NCI-H1930 (cell line): ENCODE measurements at regions not wholly inside any gene's neighbourhood (a gene's known extent, or its start where the extent isn't known, plus 50 kb on each side); places are given as distances from the start of the nearest gene placed in this dataset.

ENCODE experiments used
- DNase-seq, 2 experiments: peaks; one replicate each; lab custom pipeline; 2025; lab: John Stamatoyannopoulos, UW

GRCh38 chr1:98034505-98034904 lies 113.7 kb upstream of the DPYD start:
- no peak for DNase-seq

DNA sequence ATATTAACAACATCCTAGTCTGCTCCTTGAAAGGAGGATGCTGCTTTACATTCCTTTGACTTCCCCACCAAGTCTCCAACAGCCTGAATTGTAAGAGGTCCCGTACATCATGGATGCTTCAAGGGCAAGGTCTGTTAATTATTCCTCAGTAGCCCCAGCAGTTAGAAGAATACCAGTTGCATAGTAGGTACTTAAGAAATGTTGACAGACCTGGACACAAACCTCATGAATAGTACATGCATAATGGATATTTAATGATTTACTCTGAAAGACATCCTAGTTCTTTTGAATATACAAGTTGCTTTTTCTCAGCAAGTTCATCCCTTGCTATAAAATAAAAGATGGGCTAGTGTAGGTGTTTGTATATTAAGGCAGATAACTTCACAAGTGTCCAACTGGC lies 112.1 kb upstream of the DPYD start:
- DNase-seq = no peak

GRCh38 chr1:98030976-98031375 lies 110.1 kb upstream of the DPYD start:
- no peak for DNase-seq

DNA sequence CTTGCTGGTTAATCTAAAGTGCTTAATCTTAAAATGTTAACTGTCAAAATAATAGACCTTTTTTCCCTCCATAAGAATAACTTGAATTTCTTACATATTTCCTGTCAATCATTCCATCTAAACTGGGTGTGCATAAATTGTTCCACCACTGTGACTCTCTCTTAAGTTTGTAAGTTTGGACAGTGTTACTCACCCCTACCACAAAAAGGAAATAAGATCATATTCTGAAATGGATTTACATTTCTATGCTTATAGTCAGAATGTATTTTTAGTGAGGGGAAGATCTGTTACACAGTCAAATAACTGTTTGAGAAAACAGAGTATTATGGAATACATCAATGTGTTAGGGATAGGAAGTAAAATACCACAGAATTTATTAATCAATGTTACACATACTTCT lies 109.6 kb upstream of the DPYD start:
- DNase-seq = no peak

GRCh38 chr1:98028800-98029199 lies 108.0 kb upstream of the DPYD start:
- no peak for DNase-seq

- no peak for DNase-seq
Measured at GRCh38 chr1:98027103-98027705, 106.4 kb upstream of the DPYD start.

GRCh38 chr1:98025858-98026257 lies 105.0 kb upstream of the DPYD start:
- DNase-seq = no peak

GRCh38 chr1:98021126-98021525 lies 100.3 kb upstream of the DPYD start:
- no peak for DNase-seq

- DNase-seq = no peak
Measured at GRCh38 chr1:98019747-98020146, 98.9 kb upstream of the DPYD start.

- no peak for DNase-seq
Measured at GRCh38 chr1:98018074-98018473, 97.2 kb upstream of the DPYD start.

GRCh38 chr1:98017184-98017583 lies 96.3 kb upstream of the DPYD start:
- no peak for DNase-seq

DNA sequence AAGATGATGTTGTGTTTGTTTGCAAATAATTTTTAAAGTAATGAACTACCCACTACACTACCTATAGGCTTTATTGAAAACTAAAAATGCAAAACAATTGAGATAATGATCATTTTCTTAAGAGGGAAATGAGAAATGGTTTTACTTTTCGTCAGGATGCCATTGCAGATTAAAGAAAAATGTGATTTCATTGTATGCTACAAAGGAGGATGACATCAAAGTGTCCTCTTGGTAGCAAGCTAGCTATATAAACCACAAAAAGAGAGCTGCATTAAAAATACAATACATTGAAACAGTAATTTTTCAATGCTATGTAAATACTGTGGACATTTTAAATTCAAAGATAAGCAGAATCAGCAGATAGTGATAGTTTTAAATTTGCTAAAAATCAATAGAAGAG lies 87.5 kb upstream of the DPYD start:
- DNase-seq = no peak

DNA sequence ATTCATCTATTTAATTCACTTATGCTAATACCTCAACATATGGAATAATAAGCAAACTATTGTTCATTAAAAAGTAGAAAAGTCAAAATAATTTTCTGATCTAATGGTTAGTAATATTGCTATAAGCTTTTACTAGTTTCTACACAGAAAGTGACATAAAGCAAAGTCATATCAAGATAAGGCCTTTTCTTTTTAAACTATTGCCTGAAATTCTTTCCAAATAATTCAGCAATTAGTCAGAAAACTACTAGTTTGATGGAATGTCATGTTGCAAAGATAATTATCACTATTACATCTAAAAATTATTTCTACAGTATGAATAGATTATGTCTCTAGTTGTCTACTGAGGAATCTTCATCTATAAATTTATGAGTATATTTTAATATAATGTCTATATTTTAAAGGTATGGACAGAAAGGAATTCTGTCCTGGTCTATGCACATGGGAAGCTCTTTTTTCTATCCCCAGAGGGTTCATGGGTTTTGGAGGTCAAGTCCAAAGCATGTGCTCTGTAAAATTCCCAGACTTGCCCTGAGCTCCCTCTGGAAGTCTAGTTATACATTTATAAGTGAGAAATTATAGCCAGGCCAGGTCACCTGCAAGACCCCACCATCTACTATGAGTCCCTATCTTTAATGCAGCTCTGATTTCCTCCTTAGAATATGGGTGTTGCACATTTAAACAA lies 84.6 kb upstream of the DPYD start:
- DNase-seq = no peak

DNA sequence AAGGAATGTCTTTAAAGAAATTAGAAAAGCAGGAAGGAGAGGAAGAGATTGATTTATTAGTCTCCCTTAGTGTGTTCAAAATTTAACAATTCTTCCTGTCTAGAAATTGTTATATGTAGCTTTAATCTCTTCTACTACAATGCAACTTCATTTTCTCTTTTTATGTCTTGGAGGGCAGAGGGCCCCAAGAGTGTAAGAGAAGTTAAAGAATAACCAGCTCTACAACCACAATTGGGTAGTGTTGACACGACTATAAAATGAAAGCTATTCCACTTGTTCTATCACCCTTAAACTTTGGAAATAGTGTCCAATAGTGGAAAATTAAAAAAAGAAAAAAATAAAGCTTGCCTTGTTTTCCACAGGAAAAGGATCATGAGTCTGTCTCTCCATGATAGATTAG lies 82.6 kb upstream of the DPYD start:
- no peak for DNase-seq

GRCh38 chr1:98002288-98002687 lies 81.5 kb upstream of the DPYD start:
- DNase-seq = no peak

GRCh38 chr1:98001764-98002163 lies 80.9 kb upstream of the DPYD start:
- DNase-seq = no peak

DNA sequence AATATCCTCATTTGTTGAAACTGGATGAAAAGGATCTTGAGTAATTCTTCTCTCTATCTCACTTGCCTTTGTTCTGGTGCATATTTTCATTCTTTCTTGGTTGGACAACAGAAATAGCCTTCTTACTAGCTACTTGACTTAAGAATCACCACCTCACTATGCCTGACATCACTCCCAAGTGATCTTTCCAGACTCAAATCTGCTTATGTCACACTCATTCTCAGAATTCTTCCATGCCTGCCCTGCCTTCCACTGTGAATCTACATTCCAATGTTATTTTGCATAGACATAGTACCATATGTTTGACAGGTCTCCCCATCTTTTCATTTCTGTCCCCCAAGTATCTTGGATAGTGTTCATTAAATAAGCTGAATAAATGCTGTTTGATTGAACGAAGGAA lies 78.5 kb upstream of the DPYD start:
- no peak for DNase-seq

GRCh38 chr1:97996880-97997279 lies 76.0 kb upstream of the DPYD start:
- no peak for DNase-seq

- no peak for DNase-seq
Measured at GRCh38 chr1:97989094-97989680, 68.4 kb upstream of the DPYD start.

DNA sequence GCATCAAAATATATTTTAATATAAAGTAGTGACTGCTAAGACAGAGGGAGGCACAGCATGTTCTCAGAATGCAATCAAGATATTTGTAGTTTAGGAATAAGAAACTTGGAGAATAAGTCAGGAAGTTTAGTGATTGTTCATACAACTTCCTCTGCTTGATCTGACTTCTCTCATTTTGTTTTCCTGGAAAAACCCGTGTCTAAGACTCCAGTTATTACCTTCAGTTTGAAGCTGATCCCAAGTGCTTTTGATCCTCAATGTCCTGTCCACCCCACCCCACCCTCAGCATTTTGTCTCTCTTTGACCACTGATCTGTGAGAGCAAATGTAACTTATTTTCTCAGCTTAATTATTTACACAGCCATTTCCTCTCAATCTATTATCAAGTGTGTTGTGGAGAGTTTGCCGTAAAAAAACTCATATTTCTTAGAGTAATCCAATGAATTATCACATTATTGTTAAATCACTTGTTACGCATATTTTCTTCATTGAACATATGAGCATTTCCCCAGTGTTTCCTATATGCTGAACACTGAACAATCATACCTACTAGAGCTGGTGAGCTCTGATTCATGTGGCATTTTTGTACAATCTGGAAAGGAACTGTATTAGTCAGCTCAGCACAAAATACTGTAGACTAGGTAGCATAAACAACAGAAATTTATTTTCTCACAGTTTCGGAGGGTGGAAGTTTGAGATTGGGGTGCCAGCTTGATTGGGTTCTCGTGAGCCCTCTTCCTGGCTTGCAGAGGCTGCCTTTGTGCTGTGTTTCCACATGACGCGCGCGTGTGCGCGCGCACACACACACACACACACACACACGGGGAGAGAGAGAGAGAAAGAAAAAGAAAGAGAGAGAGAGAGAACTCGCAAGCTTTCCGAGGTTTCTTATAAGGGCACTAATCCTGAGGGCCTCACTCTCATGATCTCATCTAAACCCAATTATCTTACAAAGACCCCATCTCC lies 65.5 kb upstream of the DPYD start:
- DNase-seq = no peak

GRCh38 chr1:97983126-97983525 lies 62.3 kb upstream of the DPYD start:
- DNase-seq = no peak

GRCh38 chr1:97980530-97980929 lies 59.7 kb upstream of the DPYD start:
- no peak for DNase-seq

GRCh38 chr1:97976801-97977200 lies 56.0 kb upstream of the DPYD start:
- DNase-seq = no peak
